Thyroid gland (tissue), 4 donors: ENCODE measurements at regions not wholly inside any gene's neighbourhood (a gene's known extent, or its start where the extent isn't known, plus 50 kb on each side); places are given as distances from the start of the nearest gene placed in this dataset.

Experiments
- DNase-seq, 2 donors: peaks; one replicate each; pipeline ENCODE4 v3.0.0-alpha.2; 2019
- H3K27ac ChIP-seq, 3 donors: fragments of 200-600 bp; sonication (generic); 1 replicate in 2 of 3; 2 replicates in 1 of 3; pipeline ENCODE4 v1.5.1; 2016 to 2019; ENCODE audit warnings: mild to moderate bottlenecking in 1 of 3, moderate library complexity in 1 of 3
- H3K27me3 ChIP-seq: fragments of 200-600 bp; sonication (generic); one replicate; pipeline ENCODE4 v1.5.1; 2019
- H3K36me3 ChIP-seq, 2 donors: fragments of 200-600 bp; sonication (generic); one replicate each; pipeline ENCODE4 v1.5.1; 2016 to 2019
- H3K4me1 ChIP-seq, 2 donors: fragments of 200-600 bp; sonication (generic); one replicate each; pipeline ENCODE4 v1.5.1; 2017 to 2019
- H3K4me3 ChIP-seq, 3 donors: fragments of 200-600 bp; sonication (generic); replicated peaks in 1 of 3; 1 replicate in 2 of 3; 2 replicates in 1 of 3; pipeline ENCODE4 v1.5.1; 2016; ENCODE audit warnings: mild to moderate bottlenecking in 1 of 3
- H3K9me3 ChIP-seq: fragments of 200-600 bp; sonication (generic); one replicate; pipeline ENCODE4 v1.5.1; 2017
- CTCF ChIP-seq, 6 experiments: fragments of 200-600 bp in 3 of 6; fragments of 450-650 bp in 3 of 6; sonication (generic) in 3 of 6; IDR thresholded peaks; one replicate each; pipeline ENCODE4 v1.5.1; 2016 to 2019; ENCODE audit warnings: antibody characterized with exemption in 6 of 6, mild to moderate bottlenecking in 2 of 6, inconsistent platforms in 1 of 6, moderate library complexity in 1 of 6
- POLR2A ChIP-seq, 2 donors: fragments of 450-650 bp; IDR thresholded peaks; one replicate each; pipeline ENCODE4 v1.6.1; 2017; ENCODE audit warnings: antibody characterized with exemption in 2 of 2, mild to moderate bottlenecking in 2 of 2, moderate library complexity in 1 of 2
- WGBS, 2 donors: methylation state at CpG; one replicate each; pipeline ENCODE4 v1.1.5; 2017; 5-methylcytosine and 5-hydroxymethylcytosine counted together
- intact Hi-C: fragments of 100-400 bp; cut with DNase I; formaldehyde crosslinking; loops from one replicate; pipeline ENCODE4 v1.15.1; 2023

- Histone ChIP-seq H3K4me3 (no peak overlapping the region), H3K27me3 (no peaks in the 10 kb centered on the region), H3K36me3 (no peaks in the 10 kb centered on the region), H3K27ac (no peak overlapping the region), H3K4me1 (no peaks in the 10 kb centered on the region), H3K9me3 (no peaks in the 10 kb centered on the region)
- DNase-seq = no peak
- intact Hi-C loops = no loop called here
- no peak for TF ChIP-seq CTCF (IDR thresholded peaks at IDR 0.05)
- no peak for TF ChIP-seq POLR2A (IDR thresholded peaks at IDR 0.05)
- 78 to 84% methylated on average over 4 of the region's 4 CpGs for WGBS, 2 donors
Measured at GRCh38 chr13:74047931-74048600, 86.1 kb downstream of the KLF12 start.

GRCh38 chr13:74046431-74046830 is 87.8 kb downstream of the KLF12 start:
- intact Hi-C loops = no loop called here
- Histone ChIP-seq H3K4me1 (no peaks in the 10 kb centered on the region), H3K36me3 (no peaks in the 10 kb centered on the region), H3K27me3 (no peaks in the 10 kb centered on the region), H3K4me3 (no peak overlapping the region), H3K27ac (no peak overlapping the region), H3K9me3 (no peaks in the 10 kb centered on the region)
- DNase-seq = no peak
- TF ChIP-seq POLR2A (IDR thresholded peaks at IDR 0.05) (no peak), CTCF (IDR thresholded peaks at IDR 0.05) (no peak)

GRCh38 chr13:74045583-74045982 is 88.6 kb downstream of the KLF12 start:
- Histone ChIP-seq H3K4me1 (no peaks in the 10 kb centered on the region), H3K27me3 (no peaks in the 10 kb centered on the region), H3K36me3 (no peaks in the 10 kb centered on the region), H3K27ac (no peak overlapping the region), H3K4me3 (no peak overlapping the region), H3K9me3 (no peaks in the 10 kb centered on the region)
- 95 to 98% methylated on average over 6 of the region's 6 CpGs for WGBS, 2 donors
- TF ChIP-seq CTCF (IDR thresholded peaks at IDR 0.05) = no peak
- TF ChIP-seq POLR2A (IDR thresholded peaks at IDR 0.05) = no peak
- intact Hi-C loops = no loop called here
- no peak for DNase-seq

- Histone ChIP-seq H3K4me3 (no peak overlapping the region), H3K27me3 (no peaks in the 10 kb centered on the region), H3K36me3 (no peaks in the 10 kb centered on the region), H3K4me1 (no peaks in the 10 kb centered on the region), H3K9me3 (no peaks in the 10 kb centered on the region), H3K27ac (no peak overlapping the region)
- intact Hi-C loops = no loop called here
- 77 to 82% methylated on average over 5 of the region's 5 CpGs for WGBS, 2 donors
- TF ChIP-seq CTCF (IDR thresholded peaks at IDR 0.05) = no peak
- no peak for TF ChIP-seq POLR2A (IDR thresholded peaks at IDR 0.05)
- no peak for DNase-seq
Measured at GRCh38 chr13:74043237-74043636, 91.0 kb downstream of the KLF12 start.

- Histone ChIP-seq H3K4me1 (no peaks in the 10 kb centered on the region), H3K4me3 (no peak overlapping the region), H3K36me3 (no peaks in the 10 kb centered on the region), H3K27ac (no peak overlapping the region), H3K9me3 (no peaks in the 10 kb centered on the region), H3K27me3 (no peaks in the 10 kb centered on the region)
- TF ChIP-seq POLR2A (IDR thresholded peaks at IDR 0.05) (no peak), CTCF (IDR thresholded peaks at IDR 0.05) (peak in 3 of 6 experiments; percentile 29 to 62 (median 35))
- DNase-seq = peak; percentile 32 to 38
- intact Hi-C loops = no loop called here
- WGBS, 2 donors = 42 to 52% methylated on average over 4 of the region's 4 CpGs
Measured at GRCh38 chr13:74040200-74040599, 94.0 kb downstream of the KLF12 start.
